Upper lobe of left lung (tissue), 6 donors: ENCODE measurements at regions not wholly inside any gene's neighbourhood (a gene's known extent, or its start where the extent isn't known, plus 50 kb on each side); places are given as distances from the start of the nearest gene placed in this dataset.

Experiments
- ATAC-seq, 2 donors: fragments of 200-7000 bp; cut with Tn5 transposase; one replicate each; pipeline ENCODE4 v1.9.1; 2022; ENCODE audit warnings: mild to moderate bottlenecking in 2 of 2, moderate library complexity in 2 of 2; ENCODE audit not compliant: low FRiP score in 2 of 2
- DNase-seq, 2 donors: peaks; one replicate each; pipeline ENCODE4 v3.0.0-alpha.2; 2019 to 2020
- H3K27ac ChIP-seq, 4 donors: fragments of 200-600 bp; sonication (generic); one replicate each; pipeline ENCODE4 v1.5.1; 2016 to 2019
- H3K27me3 ChIP-seq, 4 donors: fragments of 200-600 bp; sonication (generic); one replicate each; pipeline ENCODE4 v1.5.1; 2017 to 2019
- H3K36me3 ChIP-seq, 4 donors: fragments of 200-600 bp; sonication (generic); one replicate each; pipeline ENCODE4 v1.5.1; 2016 to 2019
- H3K4me1 ChIP-seq, 4 donors: fragments of 200-600 bp; sonication (generic); one replicate each; pipeline ENCODE4 v1.5.1; 2018 to 2019
- H3K4me3 ChIP-seq, 4 donors: fragments of 200-600 bp; sonication (generic); one replicate each; pipeline ENCODE4 v1.5.1; 2017 to 2019; ENCODE audit warnings: mild to moderate bottlenecking in 2 of 4, moderate library complexity in 1 of 4
- H3K9me3 ChIP-seq, 4 donors: fragments of 200-600 bp; sonication (generic); one replicate each; pipeline ENCODE4 v1.5.1; 2018 to 2019
- CTCF ChIP-seq, 6 experiments: fragments of 450-650 bp in 4 of 6; fragments of 200-600 bp in 2 of 6; sonication (generic) in 2 of 6; IDR thresholded peaks; one replicate each; pipeline ENCODE4 v1.5.1; 2016 to 2019; ENCODE audit warnings: antibody characterized with exemption in 6 of 6
- EP300 ChIP-seq, 4 donors: sonication (generic); formaldehyde crosslinking; IDR thresholded peaks; one replicate each; pipeline ENCODE4 v1.5.1; 2017; ENCODE audit warnings: antibody characterized with exemption in 4 of 4, control low read depth in 2 of 4
- POLR2A ChIP-seq, 4 donors: fragments of 450-650 bp; IDR thresholded peaks; one replicate each; pipeline ENCODE4 v1.5.1; 2016 to 2017; ENCODE audit warnings: antibody characterized with exemption in 4 of 4, mild to moderate bottlenecking in 2 of 4
- POLR2AphosphoS5 ChIP-seq, 2 donors: sonication (generic); formaldehyde crosslinking; IDR thresholded peaks; one replicate each; pipeline ENCODE4 v1.5.1; 2017; ENCODE audit warnings: antibody characterized with exemption in 2 of 2
- WGBS, 2 donors: methylation state at CpG; one replicate each; pipeline ENCODE4 v1.1.5; 2017 to 2018; 5-methylcytosine and 5-hydroxymethylcytosine counted together
- donor health status: DM: no; HTN: no; CAD: no; lungs with moderate emphysema.
- donor health status: DM: no; HTN: yes; CAD: no; lungs with severe emphysema.

- no peaks in the 10 kb centered on the region for H3K9me3 ChIP-seq
- 70 to 82% methylated on average over 11 of the region's 11 CpGs for WGBS, 2 donors
Measured at GRCh38 chr18:78904179-78904531, 75.5 kb upstream of the SALL3 start.

DNA sequence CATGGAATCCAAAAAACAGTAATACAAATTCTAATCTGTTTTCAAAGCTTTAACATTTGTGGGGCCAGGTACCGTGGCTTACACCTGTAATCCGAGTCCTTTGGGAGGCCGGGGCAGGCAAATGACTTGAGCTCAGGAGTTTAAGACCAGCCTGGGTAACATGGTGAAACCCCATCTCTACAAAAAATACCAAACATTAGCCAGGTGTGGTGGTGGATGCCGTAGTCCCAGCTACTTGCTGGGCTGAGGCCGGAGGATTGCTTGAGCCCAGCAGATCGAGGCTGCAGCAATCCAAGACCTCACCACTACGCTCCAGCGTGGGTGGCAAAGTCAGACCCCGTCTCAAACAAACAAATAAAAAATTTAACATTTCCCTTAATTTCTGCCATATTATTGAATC is 74.3 kb upstream of the SALL3 start:
- Histone ChIP-seq H3K9me3 (no peaks in the 10 kb centered on the region), H3K4me1 (no peaks in the 10 kb centered on the region), H3K27me3 (no peaks in the 10 kb centered on the region), H3K36me3 (no peaks in the 10 kb centered on the region), H3K27ac (no peak overlapping the region), H3K4me3 (no peak overlapping the region)
- DNase-seq (no peak), ATAC-seq (no peak)
- TF ChIP-seq POLR2AphosphoS5 (IDR thresholded peaks at IDR 0.05): no peak
- TF ChIP-seq EP300 (IDR thresholded peaks at IDR 0.05): no peak
- no peak for TF ChIP-seq POLR2A (IDR thresholded peaks at IDR 0.05)
- no peak for TF ChIP-seq CTCF (IDR thresholded peaks at IDR 0.05)
- 82 to 92% methylated on average over 9 of the region's 9 CpGs for WGBS, 2 donors

More at GRCh38 chr18:78904179-78904531, 75.5 kb upstream of the SALL3 start:
- no peak for TF ChIP-seq POLR2A (IDR thresholded peaks at IDR 0.05)
- no peak for TF ChIP-seq EP300 (IDR thresholded peaks at IDR 0.05)
- Histone ChIP-seq H3K4me1 (no peaks in the 10 kb centered on the region), H3K4me3 (no peak overlapping the region), H3K36me3 (no peaks in the 10 kb centered on the region), H3K27me3 (no peaks in the 10 kb centered on the region), H3K27ac (no peak overlapping the region)
- DNase-seq (no peak), ATAC-seq (no peak)

GRCh38 chr18:78906066-78906465 is 73.6 kb upstream of the SALL3 start:
- H3K27ac ChIP-seq: no peak overlapping the region
- no peaks in the 10 kb centered on the region for H3K36me3 ChIP-seq
- no peaks in the 10 kb centered on the region for H3K27me3 ChIP-seq
- no peak for ATAC-seq
- no peak overlapping the region for H3K4me3 ChIP-seq
- peak in 1 of 2 donors; percentile 59 for DNase-seq
- H3K9me3 ChIP-seq: no peaks in the 10 kb centered on the region
- no peaks in the 10 kb centered on the region for H3K4me1 ChIP-seq
- TF ChIP-seq CTCF (IDR thresholded peaks at IDR 0.05) (no peak), POLR2AphosphoS5 (IDR thresholded peaks at IDR 0.05) (no peak), POLR2A (IDR thresholded peaks at IDR 0.05) (no peak), EP300 (IDR thresholded peaks at IDR 0.05) (no peak)
- 93 to 94% methylated on average over 15 to 16 of the region's 16 CpGs for WGBS, 2 donors

- H3K27ac ChIP-seq: no peak overlapping the region
- H3K27me3 ChIP-seq: no peaks in the 10 kb centered on the region
- no peaks in the 10 kb centered on the region for H3K4me1 ChIP-seq
- TF ChIP-seq POLR2A (IDR thresholded peaks at IDR 0.05) (no peak), CTCF (IDR thresholded peaks at IDR 0.05) (no peak), POLR2AphosphoS5 (IDR thresholded peaks at IDR 0.05) (no peak), EP300 (IDR thresholded peaks at IDR 0.05) (no peak)
- DNase-seq (no peak), ATAC-seq (no peak)
- H3K4me3 ChIP-seq: no peak overlapping the region
- no peaks in the 10 kb centered on the region for H3K9me3 ChIP-seq
- 89% methylated on average over 22 of the region's 22 CpGs for WGBS, 2 donors
- no peaks in the 10 kb centered on the region for H3K36me3 ChIP-seq
Measured at GRCh38 chr18:78908462-78909260, 71.0 kb upstream of the SALL3 start.

DNA sequence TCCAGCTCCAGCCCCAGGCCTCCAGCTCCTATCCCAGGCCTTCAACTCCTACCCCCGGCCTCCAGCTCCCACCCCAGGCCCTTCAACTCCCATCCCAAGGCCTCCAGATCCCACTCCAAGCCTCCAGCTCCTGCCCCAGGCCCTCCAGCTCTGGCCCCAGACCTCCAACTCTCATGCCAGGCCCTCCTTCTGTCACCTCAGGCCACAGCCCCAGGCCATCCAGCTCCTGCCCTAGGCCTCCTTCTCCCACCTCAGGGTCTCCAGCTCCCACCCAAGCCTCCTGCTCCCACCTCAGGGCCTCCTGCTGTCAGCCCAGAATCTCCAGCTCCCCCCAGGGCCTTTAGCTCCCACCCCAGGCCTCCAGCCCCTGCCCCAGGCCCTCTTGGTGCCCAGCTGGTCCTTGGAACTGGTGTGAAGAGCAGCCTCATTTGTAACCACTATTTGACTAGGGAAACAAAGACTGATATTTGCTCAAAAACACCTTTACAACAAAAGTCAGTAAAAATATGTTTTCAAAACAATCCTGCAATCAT is 67.8 kb upstream of the SALL3 start:
- no peak for TF ChIP-seq POLR2A (IDR thresholded peaks at IDR 0.05)
- TF ChIP-seq CTCF (IDR thresholded peaks at IDR 0.05): no peak
- no peak for TF ChIP-seq EP300 (IDR thresholded peaks at IDR 0.05)
- no peak for TF ChIP-seq POLR2AphosphoS5 (IDR thresholded peaks at IDR 0.05)
- no peaks in the 10 kb centered on the region for H3K36me3 ChIP-seq
- 44 to 62% methylated on average over 1 of the region's 1 CpG for WGBS, 2 donors
- H3K9me3 ChIP-seq: no peaks in the 10 kb centered on the region
- H3K27ac ChIP-seq: no peak overlapping the region
- H3K4me1 ChIP-seq: no peaks in the 10 kb centered on the region
- no peaks in the 10 kb centered on the region for H3K27me3 ChIP-seq
- DNase-seq (no peak), ATAC-seq (no peak)
- no peak overlapping the region for H3K4me3 ChIP-seq
